ENCODE measurements at regions not wholly inside any gene's neighbourhood (a gene's known extent, or its start where the extent isn't known, plus 50 kb on each side); places are given as distances from the start of the nearest gene placed in this dataset.

DNA sequence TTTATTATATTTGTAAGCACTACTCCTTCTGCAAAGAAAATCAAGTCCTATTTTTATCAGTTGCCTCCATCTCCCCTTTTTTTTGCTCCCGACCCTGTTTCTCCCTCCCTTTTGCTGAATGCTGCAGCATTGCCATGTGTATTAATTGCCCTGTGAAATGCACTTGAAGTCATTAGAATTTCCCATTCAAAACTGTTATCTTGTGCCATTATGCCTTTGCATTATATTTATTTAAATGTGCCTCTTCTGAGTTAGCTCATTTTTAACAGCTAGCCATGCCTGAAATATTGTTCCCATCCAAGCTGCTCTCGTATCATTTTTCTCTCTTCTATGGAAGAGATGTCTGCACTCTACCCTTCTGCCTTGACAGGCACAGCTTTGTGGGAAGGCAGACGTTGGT, 404.0 kb upstream of the PLXNA2 start:
- DNase-seq (ENCODE audit: insufficient read length, low spot score) (no peak), FAIRE-seq (no peak)
- no peak for TF ChIP-seq POLR2A (IDR thresholded peaks at IDR 0.05; ENCODE audit: low read depth, low read length)

DNA sequence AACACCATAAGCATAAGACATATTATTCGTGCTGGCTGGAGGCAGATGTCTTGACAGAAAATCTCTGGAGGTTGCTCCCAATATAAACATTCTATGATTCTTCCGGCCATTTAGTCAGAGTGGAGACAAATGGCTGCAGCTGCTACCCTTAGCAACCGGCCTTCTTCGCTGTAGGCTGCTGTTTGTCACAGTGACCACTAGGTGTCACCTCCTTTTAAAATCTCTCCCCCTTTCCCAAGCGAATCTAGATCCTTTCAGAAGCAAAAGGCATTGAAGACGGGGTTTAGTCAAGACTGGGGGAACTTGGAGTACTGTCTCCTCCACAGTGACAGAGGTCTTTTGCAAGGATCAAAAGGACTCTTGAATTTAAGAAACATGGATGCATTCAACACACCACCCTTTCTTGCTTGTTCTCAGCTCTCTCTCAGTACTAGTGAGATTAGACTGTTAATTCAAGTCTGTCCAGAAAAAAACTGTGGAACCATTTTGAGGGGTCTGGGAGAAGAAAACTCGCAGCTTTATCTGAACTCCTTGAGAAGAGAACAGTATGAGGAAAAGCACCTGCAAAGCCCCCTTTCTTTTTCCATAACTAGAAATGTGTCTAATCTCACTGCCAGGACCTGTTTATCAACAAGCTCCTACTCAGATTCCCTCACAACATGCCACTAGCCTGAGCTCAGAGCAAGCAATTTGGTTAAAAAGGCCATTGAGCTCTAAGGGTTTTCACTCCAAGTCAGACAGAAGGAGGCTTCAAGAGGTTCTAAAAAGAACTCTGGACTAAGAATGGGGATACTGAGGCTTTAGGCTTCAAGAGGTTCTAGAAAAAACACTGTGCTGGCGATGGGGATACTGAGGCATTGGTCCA, 408.3 kb upstream of the PLXNA2 start:
- DNase-seq (ENCODE audit: insufficient read length, low spot score) (peak; percentile 34), FAIRE-seq (peak; percentile 84)
- TF ChIP-seq POLR2A (IDR thresholded peaks at IDR 0.05; ENCODE audit: low read depth, low read length): no peak

DNA sequence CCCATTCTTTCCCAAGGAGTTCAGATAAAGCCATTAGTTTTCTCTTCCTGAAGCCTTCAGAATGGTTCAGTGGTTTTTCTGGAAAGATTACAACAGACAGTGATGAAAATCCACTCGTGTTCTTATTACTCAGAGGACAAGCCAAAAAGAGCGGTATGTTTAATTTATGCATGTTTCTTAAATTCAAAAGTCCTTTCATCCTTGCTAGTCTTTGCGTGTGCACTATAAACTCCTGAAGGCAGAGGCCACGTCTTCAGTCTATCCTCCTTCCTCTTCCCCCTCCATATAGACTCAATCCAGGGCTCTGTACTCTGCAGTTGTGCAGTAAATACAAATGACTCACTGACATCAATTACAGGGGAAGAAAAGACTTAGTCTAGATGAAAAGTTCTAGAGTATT, 409.2 kb upstream of the PLXNA2 start:
- no peak for TF ChIP-seq POLR2A (IDR thresholded peaks at IDR 0.05; ENCODE audit: low read depth, low read length)
- no peak for DNase-seq (ENCODE audit: insufficient read length, low spot score)
- no peak for FAIRE-seq

GRCh38 chr1:208654241-208654640, 410.1 kb upstream of the PLXNA2 start:
- DNase-seq (ENCODE audit: insufficient read length, low spot score): no peak
- no peak for TF ChIP-seq POLR2A (IDR thresholded peaks at IDR 0.05; ENCODE audit: low read depth, low read length)
- no peak for FAIRE-seq

DNA sequence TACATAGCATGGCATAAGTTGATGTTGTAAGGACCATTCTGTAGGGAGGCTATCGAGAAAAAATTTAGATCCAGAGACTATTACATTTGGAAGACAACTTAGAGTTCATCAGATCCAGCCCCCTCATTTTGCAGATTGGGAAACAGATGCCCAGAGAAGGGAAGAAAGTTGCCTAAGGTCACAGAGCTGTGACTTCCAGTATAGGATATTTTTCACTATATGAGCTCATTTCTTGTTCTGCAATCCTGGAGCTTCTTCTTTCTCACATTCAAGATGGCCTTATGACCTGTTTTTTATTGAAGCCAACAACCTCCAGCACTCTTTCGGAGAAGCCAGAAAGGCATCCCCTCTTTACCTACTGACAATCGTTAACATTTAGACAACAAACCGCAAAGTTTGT, 421.8 kb upstream of the PLXNA2 start:
- FAIRE-seq (no peak), DNase-seq (ENCODE audit: insufficient read length, low spot score) (no peak)
- TF ChIP-seq POLR2A (IDR thresholded peaks at IDR 0.05; ENCODE audit: low read depth, low read length): no peak

DNA sequence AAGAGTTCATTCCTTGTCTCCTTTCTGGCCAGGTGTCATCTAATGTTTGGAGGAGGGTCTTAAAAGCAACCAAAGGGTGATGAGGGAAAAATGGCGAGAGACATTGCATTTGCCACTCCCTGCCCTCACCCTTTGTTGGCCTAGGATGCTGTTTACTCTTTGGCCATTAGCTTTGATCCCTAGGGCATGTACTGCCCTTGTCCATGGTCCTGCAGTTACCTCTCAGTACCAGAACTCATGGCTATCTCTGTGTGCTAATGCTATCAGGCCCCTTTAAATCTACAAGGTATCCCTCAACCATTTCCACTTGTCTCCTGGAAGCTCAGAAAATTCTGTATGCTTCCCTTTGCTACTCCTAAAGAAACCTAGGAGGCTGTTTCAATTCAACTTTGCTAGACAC, 424.8 kb upstream of the PLXNA2 start:
- no peak for TF ChIP-seq POLR2A (IDR thresholded peaks at IDR 0.05; ENCODE audit: low read depth, low read length)
- FAIRE-seq: no peak
- no peak for DNase-seq (ENCODE audit: insufficient read length, low spot score)

- DNase-seq (ENCODE audit: insufficient read length, low spot score): no peak
- TF ChIP-seq POLR2A (IDR thresholded peaks at IDR 0.05; ENCODE audit: low read depth, low read length): no peak
- FAIRE-seq: no peak
Observed at GRCh38 chr1:208670778-208671177, 426.6 kb upstream of the PLXNA2 start.

- DNase-seq (ENCODE audit: insufficient read length, low spot score): no peak
Observed at GRCh38 chr1:208681878-208682663, 437.9 kb upstream of the PLXNA2 start.

GRCh38 chr1:208682664-208683013, 438.5 kb upstream of the PLXNA2 start:
- no peak for FAIRE-seq
- TF ChIP-seq POLR2A (IDR thresholded peaks at IDR 0.05; ENCODE audit: low read depth, low read length): no peak
- no peak for DNase-seq (ENCODE audit: insufficient read length, low spot score)

More at GRCh38 chr1:208681878-208682663, 437.9 kb upstream of the PLXNA2 start:
- no peak for TF ChIP-seq POLR2A (IDR thresholded peaks at IDR 0.05; ENCODE audit: low read depth, low read length)
- FAIRE-seq: no peak

- FAIRE-seq: no peak
- no peak for TF ChIP-seq POLR2A (IDR thresholded peaks at IDR 0.05; ENCODE audit: low read depth, low read length)
- DNase-seq (ENCODE audit: insufficient read length, low spot score): no peak
Observed at GRCh38 chr1:208683141-208683540, 439.0 kb upstream of the PLXNA2 start.

DNA sequence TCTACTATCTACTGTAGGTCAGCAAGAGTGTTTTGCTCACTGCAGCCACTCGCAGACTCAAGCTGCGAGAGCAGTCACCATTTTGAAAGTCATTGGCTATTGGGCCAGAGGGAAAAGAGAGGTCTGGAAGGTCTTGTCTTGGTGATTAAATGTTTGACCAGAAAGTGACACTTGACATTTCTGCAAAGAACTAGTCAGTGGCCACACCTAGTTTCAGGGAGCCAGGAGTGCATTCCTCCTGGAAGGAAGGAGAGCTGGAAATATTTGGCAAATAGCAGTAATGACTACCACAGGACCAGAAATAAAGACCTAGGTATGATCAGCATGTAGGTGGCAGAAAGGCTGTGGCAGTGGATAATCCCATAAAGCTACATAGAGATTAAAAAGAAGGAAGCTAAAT, 440.0 kb upstream of the PLXNA2 start:
- no peak for FAIRE-seq
- TF ChIP-seq POLR2A (IDR thresholded peaks at IDR 0.05; ENCODE audit: low read depth, low read length): no peak

DNA sequence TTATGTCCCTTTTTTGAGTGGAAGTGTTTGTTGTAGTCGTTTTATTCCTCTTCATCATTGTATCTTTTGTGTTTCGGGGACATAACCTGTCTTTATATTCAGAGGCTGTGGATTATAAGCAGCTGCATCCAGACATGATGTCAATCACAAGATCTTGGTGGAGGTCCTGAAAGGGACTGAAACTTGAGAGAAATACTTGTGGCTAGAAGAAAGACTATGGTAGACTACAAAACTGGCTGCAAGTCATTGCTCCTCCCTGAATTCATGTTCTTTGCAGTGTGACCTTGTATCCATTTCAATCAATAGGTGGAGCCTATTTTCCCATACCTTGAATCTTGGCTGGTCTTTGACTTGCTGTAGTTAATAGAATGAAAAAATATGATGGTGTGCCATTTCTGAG, 442.4 kb upstream of the PLXNA2 start:
- FAIRE-seq (no peak), DNase-seq (ENCODE audit: insufficient read length, low spot score) (no peak)
- no peak for TF ChIP-seq POLR2A (IDR thresholded peaks at IDR 0.05; ENCODE audit: low read depth, low read length)

More for the DNA sequence above, 440.0 kb upstream of the PLXNA2 start:
- no peak for DNase-seq (ENCODE audit: insufficient read length, low spot score)

- no peak for TF ChIP-seq POLR2A (IDR thresholded peaks at IDR 0.05; ENCODE audit: low read depth, low read length)
- no peak for DNase-seq (ENCODE audit: insufficient read length, low spot score)
- FAIRE-seq: no peak
Observed at GRCh38 chr1:208688656-208689315, 444.6 kb upstream of the PLXNA2 start.

- DNase-seq (ENCODE audit: insufficient read length, low spot score) (no peak), FAIRE-seq (no peak)
- no peak for TF ChIP-seq POLR2A (IDR thresholded peaks at IDR 0.05; ENCODE audit: low read depth, low read length)
Observed at GRCh38 chr1:208691012-208691411, 446.8 kb upstream of the PLXNA2 start.
